Mesothelial cell of epicardium (in vitro differentiated cells): ENCODE measurements at regions not wholly inside any gene's neighbourhood (a gene's known extent, or its start where the extent isn't known, plus 50 kb on each side); places are given as distances from the start of the nearest gene placed in this dataset.
A peak's percentile ranks its signal among the peaks of the same experiment; 100 is the strongest.

Experiments used
- DNase-seq, 2 experiments: peaks; one replicate each; pipeline ENCODE4 v3.0.0; 2021; ENCODE audit warnings: low spot score in 2 of 2; ENCODE audit not compliant: unreplicated experiment in 2 of 2
- H3K27ac Mint-ChIP-seq: 2 replicates; pipeline ENCODE4 v1.8.0; 2021; ENCODE audit warnings: mixed read lengths
- H3K27me3 Mint-ChIP-seq: 2 replicates; pipeline ENCODE4 v1.8.0; 2021; ENCODE audit warnings: low read depth, mixed read lengths
- H3K36me3 Mint-ChIP-seq: 2 replicates; pipeline ENCODE4 v1.8.0; 2021; ENCODE audit warnings: mixed read lengths
- H3K4me1 Mint-ChIP-seq: 2 replicates; pipeline ENCODE4 v1.8.0; 2021; ENCODE audit warnings: mixed read lengths
- H3K4me3 Mint-ChIP-seq: 2 replicates; pipeline ENCODE4 v1.8.0; 2021; ENCODE audit warnings: mild to moderate bottlenecking, moderate library complexity, mixed read lengths
- H3K9me3 Mint-ChIP-seq: 2 replicates; pipeline ENCODE4 v1.8.0; 2021; ENCODE audit warnings: mixed read lengths
- CTCF ChIP-seq: fragments of 200-600 bp; sonication (generic); IDR thresholded peaks from one replicate; pipeline ENCODE4 v1.5.0; 2021; ENCODE audit warnings: antibody characterized with exemption; ENCODE audit not compliant: unreplicated experiment

DNA sequence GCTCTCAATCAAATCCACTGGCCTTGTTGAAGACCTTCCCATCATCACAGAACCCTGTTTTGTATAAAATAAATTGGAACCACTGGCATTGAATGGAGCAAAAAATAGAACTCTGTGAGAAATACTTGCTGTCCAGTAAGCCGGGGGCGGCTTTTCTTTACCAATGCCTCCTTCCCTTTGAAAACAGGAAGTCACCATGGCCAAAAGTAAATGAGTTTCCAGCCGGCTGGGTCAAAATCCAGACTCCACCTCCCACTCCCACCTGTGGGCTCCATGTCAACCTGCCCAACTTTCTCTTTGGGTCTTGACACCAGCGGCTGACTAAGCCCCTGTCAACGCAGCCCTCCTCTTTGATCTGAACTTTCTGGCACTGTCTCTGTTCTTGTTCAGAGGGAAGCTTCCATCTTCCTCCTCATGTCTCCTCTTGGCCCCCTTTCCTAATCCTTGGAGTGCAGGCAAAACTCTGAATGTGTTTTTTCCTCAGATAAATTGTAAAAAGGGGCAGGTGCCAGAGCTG, 95.2 kb downstream of the TFAP2C start:
- no peak overlapping the region for H3K4me3 Mint-ChIP-seq
- DNase-seq: no peak
- TF ChIP-seq CTCF: no peak
- H3K9me3 Mint-ChIP-seq: no peaks in the 10 kb centered on the region
- no peak overlapping the region for H3K27ac Mint-ChIP-seq
- H3K36me3 Mint-ChIP-seq: no peaks in the 10 kb centered on the region
- H3K4me1 Mint-ChIP-seq: no peaks in the 10 kb centered on the region
- H3K27me3 Mint-ChIP-seq: no peaks in the 10 kb centered on the region

GRCh38 chr20:56730003-56730402, 100.9 kb downstream of the TFAP2C start:
- Mint-ChIP-seq H3K27me3 (peaks cover 3% of the 10 kb centered on the region), H3K4me3 (no peak overlapping the region), H3K9me3 (peaks cover 5% of the 10 kb centered on the region), H3K4me1 (peaks cover 11% of the 10 kb centered on the region), H3K27ac (no peak overlapping the region), H3K36me3 (no peaks in the 10 kb centered on the region)
- DNase-seq: no peak
- TF ChIP-seq CTCF: no peak

DNA sequence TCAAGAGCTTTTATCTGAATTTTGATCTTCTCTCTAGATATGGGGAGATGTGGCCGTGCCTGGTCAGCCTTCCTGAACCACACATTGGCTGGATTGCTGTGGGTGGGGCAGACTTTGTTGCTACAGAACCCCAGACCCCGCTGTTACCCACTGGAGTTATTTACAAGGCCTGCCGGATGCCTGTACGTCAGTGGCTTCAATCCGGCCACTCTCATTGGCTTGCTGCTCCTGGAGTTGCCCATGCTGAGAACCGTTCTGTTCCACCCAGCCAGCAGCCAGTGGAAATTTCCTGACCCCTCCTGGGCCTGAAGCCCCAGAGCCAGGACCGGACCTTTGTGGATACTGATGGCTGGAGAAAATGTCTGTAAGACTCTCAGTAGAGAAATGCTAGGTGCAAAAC, 101.9 kb downstream of the TFAP2C start:
- TF ChIP-seq CTCF: no peak
- H3K4me1 Mint-ChIP-seq: peaks cover 11% of the 10 kb centered on the region
- DNase-seq: no peak
- H3K4me3 Mint-ChIP-seq: no peak overlapping the region
- peak overlapping the region; percentile 27 for H3K27ac Mint-ChIP-seq
- peaks cover 5% of the 10 kb centered on the region for H3K9me3 Mint-ChIP-seq
- H3K27me3 Mint-ChIP-seq: peaks cover 9% of the 10 kb centered on the region
- H3K36me3 Mint-ChIP-seq: no peaks in the 10 kb centered on the region

- Mint-ChIP-seq H3K27me3 (peaks cover 14% of the 10 kb centered on the region), H3K27ac (no peak overlapping the region), H3K4me3 (no peak overlapping the region), H3K9me3 (peaks cover 5% of the 10 kb centered on the region), H3K36me3 (no peaks in the 10 kb centered on the region), H3K4me1 (peaks cover 11% of the 10 kb centered on the region)
- TF ChIP-seq CTCF: no peak
- no peak for DNase-seq
Observed at GRCh38 chr20:56731476-56731875, 102.4 kb downstream of the TFAP2C start.

DNA sequence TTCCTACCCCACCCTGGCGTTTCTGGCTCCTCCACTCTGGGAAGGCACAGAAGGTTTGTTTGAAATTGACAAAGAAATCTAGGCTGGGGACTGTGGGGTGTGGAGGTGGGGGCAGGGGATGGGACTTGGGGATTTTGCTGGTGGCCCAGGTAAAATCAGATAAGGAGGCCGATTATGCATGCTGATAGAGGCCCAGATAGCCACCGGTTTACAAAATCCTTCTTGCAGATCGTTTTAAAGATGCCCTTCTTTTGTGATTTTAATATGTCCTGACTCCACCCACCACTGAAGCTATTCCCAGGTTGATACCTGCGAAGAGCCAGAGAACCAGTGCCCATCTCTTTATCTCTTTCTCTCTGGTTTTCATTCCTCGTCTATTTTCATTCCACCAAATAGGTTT, 104.9 kb downstream of the TFAP2C start:
- H3K27me3 Mint-ChIP-seq: peaks cover 23% of the 10 kb centered on the region
- no peak overlapping the region for H3K4me3 Mint-ChIP-seq
- no peak overlapping the region for H3K27ac Mint-ChIP-seq
- peaks cover 5% of the 10 kb centered on the region for H3K9me3 Mint-ChIP-seq
- H3K4me1 Mint-ChIP-seq: peaks cover 11% of the 10 kb centered on the region
- no peak for DNase-seq
- no peaks in the 10 kb centered on the region for H3K36me3 Mint-ChIP-seq
- no peak for TF ChIP-seq CTCF

GRCh38 chr20:56735084-56735642, 106.1 kb downstream of the TFAP2C start:
- no peak overlapping the region for H3K27ac Mint-ChIP-seq
- no peak overlapping the region for H3K4me3 Mint-ChIP-seq

More at GRCh38 chr20:56735084-56735642, 106.1 kb downstream of the TFAP2C start:
- TF ChIP-seq CTCF: no peak
- H3K36me3 Mint-ChIP-seq: no peaks in the 10 kb centered on the region
- DNase-seq: no peak
- peaks cover 23% of the 10 kb centered on the region for H3K27me3 Mint-ChIP-seq
- peaks cover 11% of the 10 kb centered on the region for H3K4me1 Mint-ChIP-seq
- no peaks in the 10 kb centered on the region for H3K9me3 Mint-ChIP-seq
